ENCODE measurements at regions not wholly inside any gene's neighbourhood (a gene's known extent, or its start where the extent isn't known, plus 50 kb on each side); places are given as distances from the start of the nearest gene placed in this dataset.

DNA sequence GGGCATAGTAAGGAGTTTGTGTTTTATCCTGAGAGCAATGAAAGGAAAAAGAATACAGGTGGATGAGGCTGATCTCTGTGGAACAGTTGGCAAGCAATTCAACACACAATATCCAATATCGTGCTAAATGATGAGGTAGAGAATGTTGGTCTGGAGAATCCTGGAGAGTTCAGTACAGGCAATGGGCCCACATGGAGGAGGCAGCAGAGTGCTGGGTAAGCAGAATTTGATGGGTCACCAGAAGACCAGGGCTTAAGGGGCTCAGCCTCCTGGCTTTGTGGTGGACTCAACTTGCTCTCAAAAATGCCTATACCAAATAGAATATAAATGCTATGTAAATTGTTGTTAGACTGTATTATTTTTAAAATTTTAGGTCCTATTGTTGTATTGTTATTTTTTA is 271.5 kb upstream of the JARID2 start:
- ATAC-seq: no peak
- POLR2A ChIA-PET: no interaction called here
- TF ChIP-seq, protein P1, sequence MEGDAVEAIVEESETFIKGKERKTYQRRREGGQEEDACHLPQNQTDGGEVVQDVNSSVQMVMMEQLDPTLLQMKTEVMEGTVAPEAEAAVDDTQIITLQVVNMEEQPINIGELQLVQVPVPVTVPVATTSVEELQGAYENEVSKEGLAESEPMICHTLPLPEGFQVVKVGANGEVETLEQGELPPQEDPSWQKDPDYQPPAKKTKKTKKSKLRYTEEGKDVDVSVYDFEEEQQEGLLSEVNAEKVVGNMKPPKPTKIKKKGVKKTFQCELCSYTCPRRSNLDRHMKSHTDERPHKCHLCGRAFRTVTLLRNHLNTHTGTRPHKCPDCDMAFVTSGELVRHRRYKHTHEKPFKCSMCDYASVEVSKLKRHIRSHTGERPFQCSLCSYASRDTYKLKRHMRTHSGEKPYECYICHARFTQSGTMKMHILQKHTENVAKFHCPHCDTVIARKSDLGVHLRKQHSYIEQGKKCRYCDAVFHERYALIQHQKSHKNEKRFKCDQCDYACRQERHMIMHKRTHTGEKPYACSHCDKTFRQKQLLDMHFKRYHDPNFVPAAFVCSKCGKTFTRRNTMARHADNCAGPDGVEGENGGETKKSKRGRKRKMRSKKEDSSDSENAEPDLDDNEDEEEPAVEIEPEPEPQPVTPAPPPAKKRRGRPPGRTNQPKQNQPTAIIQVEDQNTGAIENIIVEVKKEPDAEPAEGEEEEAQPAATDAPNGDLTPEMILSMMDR (IDR thresholded peaks at IDR 0.05): no peak
- TF ChIP-seq, protein P2, sequence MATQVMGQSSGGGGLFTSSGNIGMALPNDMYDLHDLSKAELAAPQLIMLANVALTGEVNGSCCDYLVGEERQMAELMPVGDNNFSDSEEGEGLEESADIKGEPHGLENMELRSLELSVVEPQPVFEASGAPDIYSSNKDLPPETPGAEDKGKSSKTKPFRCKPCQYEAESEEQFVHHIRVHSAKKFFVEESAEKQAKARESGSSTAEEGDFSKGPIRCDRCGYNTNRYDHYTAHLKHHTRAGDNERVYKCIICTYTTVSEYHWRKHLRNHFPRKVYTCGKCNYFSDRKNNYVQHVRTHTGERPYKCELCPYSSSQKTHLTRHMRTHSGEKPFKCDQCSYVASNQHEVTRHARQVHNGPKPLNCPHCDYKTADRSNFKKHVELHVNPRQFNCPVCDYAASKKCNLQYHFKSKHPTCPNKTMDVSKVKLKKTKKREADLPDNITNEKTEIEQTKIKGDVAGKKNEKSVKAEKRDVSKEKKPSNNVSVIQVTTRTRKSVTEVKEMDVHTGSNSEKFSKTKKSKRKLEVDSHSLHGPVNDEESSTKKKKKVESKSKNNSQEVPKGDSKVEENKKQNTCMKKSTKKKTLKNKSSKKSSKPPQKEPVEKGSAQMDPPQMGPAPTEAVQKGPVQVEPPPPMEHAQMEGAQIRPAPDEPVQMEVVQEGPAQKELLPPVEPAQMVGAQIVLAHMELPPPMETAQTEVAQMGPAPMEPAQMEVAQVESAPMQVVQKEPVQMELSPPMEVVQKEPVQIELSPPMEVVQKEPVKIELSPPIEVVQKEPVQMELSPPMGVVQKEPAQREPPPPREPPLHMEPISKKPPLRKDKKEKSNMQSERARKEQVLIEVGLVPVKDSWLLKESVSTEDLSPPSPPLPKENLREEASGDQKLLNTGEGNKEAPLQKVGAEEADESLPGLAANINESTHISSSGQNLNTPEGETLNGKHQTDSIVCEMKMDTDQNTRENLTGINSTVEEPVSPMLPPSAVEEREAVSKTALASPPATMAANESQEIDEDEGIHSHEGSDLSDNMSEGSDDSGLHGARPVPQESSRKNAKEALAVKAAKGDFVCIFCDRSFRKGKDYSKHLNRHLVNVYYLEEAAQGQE (IDR thresholded peaks at IDR 0.05; ENCODE audit: insufficient read depth in 1 of 2, low read depth in 2 of 2, low read length in 1 of 2): no peak
- no peak for TF ChIP-seq TCF7L2 (IDR thresholded peaks at IDR 0.05; ENCODE audit: low read depth, low read length)
- no peak for TF ChIP-seq POLR2AphosphoS5 (IDR thresholded peaks at IDR 0.05; ENCODE audit: low read depth, low read length)
- no peak for TF ChIP-seq SIN3A (IDR thresholded peaks at IDR 0.05; ENCODE audit: borderline replicate concordance, insufficient read depth, low read depth, low read length)
- intact Hi-C loops (cut with micrococcal nuclease; ENCODE audit: unreplicated experiment) (no loop called here), in situ Hi-C loops (cut with HindIII; ENCODE audit: low pct_unique_long_range_greater_than_20kb, low sequenced_read_pairs) (no loop called here)
- H3K4me3 ChIP-seq (ENCODE audit: low read depth in 2 of 2, low read length in 2 of 2): no peak overlapping the region
- no peaks in the 10 kb centered on the region for H3K27me3 ChIP-seq (ENCODE audit: control insufficient read depth, insufficient read depth, low read length)
- no peak for DNase-seq (ENCODE audit: low read depth, low spot score)
- BruUV-seq (replicated peaks): no TSS peak
- CTCF ChIA-PET: no interaction called here
- no peaks in the 10 kb centered on the region for H3K36me3 ChIP-seq (ENCODE audit: control insufficient read depth, insufficient read depth, low read length)
- H3K9me3 ChIP-seq (ENCODE audit: control insufficient read depth, insufficient read depth, low read depth, low read length): no peaks in the 10 kb centered on the region
- H3K27ac ChIP-seq (ENCODE audit: low read length): no peak overlapping the region
- no peaks in the 10 kb centered on the region for H3K4me1 ChIP-seq (ENCODE audit: control insufficient read depth, insufficient read depth, low read length)

DNA sequence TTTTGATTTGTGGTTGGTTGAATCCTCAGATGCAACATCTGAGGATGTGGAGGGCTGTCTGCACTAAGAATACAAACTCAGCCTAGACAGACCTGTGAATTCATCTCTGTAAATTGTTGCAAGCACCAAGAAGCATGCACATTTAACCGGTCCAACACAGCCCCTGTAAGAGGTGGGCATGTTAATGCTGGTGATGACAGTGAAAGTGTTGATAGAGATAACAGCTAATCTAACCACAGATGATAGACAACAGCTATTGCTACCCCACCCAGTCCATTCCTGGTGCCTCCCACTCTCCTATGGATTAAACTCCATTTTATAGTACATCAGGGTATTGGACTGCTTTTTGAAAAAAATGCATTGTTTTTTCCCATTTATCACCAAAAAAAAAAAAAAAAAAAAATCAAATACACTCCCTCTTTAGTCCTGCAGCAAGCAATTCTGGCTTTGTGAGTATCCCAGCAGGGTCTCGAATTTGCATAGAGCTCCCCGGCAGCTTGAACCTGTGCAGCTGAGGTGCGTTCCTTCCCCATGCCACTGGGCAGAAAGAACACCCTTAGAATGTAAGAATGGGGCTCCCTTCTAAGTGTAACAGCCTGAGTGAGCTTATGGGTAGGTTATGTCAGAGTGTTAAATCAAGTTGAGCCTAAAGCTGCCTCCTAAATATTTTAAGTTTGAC is 270.9 kb upstream of the JARID2 start:
- Histone ChIP-seq H3K27ac (ENCODE audit: low read length) (no peak overlapping the region), H3K27me3 (ENCODE audit: control insufficient read depth, insufficient read depth, low read length) (no peaks in the 10 kb centered on the region), H3K4me1 (ENCODE audit: control insufficient read depth, insufficient read depth, low read length) (no peaks in the 10 kb centered on the region), H3K36me3 (ENCODE audit: control insufficient read depth, insufficient read depth, low read length) (no peaks in the 10 kb centered on the region), H3K4me3 (ENCODE audit: low read depth in 2 of 2, low read length in 2 of 2) (no peak overlapping the region), H3K9me3 (ENCODE audit: control insufficient read depth, insufficient read depth, low read depth, low read length) (no peaks in the 10 kb centered on the region)
- ChIA-PET CTCF (interaction anchor here (0.5 to 0.7 kb wide), 2 partner anchors 150 to 308 kb away, joined by 3 read pairs; no protein-coding TSS in a partner anchor), POLR2A (no interaction called here)
- ATAC-seq: no peak
- in situ Hi-C loops (cut with HindIII; ENCODE audit: low pct_unique_long_range_greater_than_20kb, low sequenced_read_pairs) (no loop called here), intact Hi-C loops (cut with micrococcal nuclease; ENCODE audit: unreplicated experiment) (no loop called here)
- TF ChIP-seq, protein P2 (IDR thresholded peaks at IDR 0.05; ENCODE audit: insufficient read depth in 1 of 2, low read depth in 2 of 2, low read length in 1 of 2): no peak
- TF ChIP-seq, protein P1 (IDR thresholded peaks at IDR 0.05): no peak
- no peak for TF ChIP-seq POLR2AphosphoS5 (IDR thresholded peaks at IDR 0.05; ENCODE audit: low read depth, low read length)
- no peak for TF ChIP-seq SIN3A (IDR thresholded peaks at IDR 0.05; ENCODE audit: borderline replicate concordance, insufficient read depth, low read depth, low read length)
- no peak for TF ChIP-seq TCF7L2 (IDR thresholded peaks at IDR 0.05; ENCODE audit: low read depth, low read length)
- no TSS peak for BruUV-seq (replicated peaks)
- no peak for DNase-seq (ENCODE audit: low read depth, low spot score)
